22Rv1 (cell line): ENCODE measurements at regions not wholly inside any gene's neighbourhood (a gene's known extent, or its start where the extent isn't known, plus 50 kb on each side); places are given as distances from the start of the nearest gene placed in this dataset.

ENCODE experiments used
- ZFX ChIP-seq: fragments of 450-650 bp; IDR thresholded peaks from 2 replicates; pipeline ENCODE4 v1.6.1; 2017; ENCODE audit warnings: antibody characterized with exemption, borderline replicate concordance
- TF ChIP-seq, protein P1 (sequence below): fragments of 450-650 bp; IDR thresholded peaks from 2 replicates; pipeline ENCODE4 v1.5.1; 2017; ENCODE audit warnings: mild to moderate bottlenecking

DNA sequence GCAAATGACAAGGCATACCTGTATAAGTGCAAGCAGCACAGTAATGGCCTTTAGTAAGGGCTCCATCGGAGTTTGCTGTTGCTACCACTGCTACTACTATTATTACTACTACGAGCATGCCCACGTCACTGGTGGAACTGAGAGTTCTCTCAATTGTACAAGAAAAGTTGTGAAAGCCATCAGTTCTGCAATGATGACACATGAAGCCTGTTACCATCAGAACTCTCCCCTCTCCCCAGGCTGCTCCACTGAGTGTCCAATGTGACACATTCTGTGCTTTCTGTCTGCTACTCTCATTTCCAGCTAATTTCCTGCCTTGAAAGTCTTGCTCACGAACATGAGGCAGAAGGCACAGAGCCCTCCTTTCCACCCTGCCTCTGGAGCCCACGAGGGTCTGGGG, 263.2 kb upstream of the MGMT start:
- TF ChIP-seq, protein P1, sequence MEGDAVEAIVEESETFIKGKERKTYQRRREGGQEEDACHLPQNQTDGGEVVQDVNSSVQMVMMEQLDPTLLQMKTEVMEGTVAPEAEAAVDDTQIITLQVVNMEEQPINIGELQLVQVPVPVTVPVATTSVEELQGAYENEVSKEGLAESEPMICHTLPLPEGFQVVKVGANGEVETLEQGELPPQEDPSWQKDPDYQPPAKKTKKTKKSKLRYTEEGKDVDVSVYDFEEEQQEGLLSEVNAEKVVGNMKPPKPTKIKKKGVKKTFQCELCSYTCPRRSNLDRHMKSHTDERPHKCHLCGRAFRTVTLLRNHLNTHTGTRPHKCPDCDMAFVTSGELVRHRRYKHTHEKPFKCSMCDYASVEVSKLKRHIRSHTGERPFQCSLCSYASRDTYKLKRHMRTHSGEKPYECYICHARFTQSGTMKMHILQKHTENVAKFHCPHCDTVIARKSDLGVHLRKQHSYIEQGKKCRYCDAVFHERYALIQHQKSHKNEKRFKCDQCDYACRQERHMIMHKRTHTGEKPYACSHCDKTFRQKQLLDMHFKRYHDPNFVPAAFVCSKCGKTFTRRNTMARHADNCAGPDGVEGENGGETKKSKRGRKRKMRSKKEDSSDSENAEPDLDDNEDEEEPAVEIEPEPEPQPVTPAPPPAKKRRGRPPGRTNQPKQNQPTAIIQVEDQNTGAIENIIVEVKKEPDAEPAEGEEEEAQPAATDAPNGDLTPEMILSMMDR = no peak
- no peak for TF ChIP-seq ZFX
